ENCODE measurements at regions not wholly inside any gene's neighbourhood (a gene's known extent, or its start where the extent isn't known, plus 50 kb on each side); places are given as distances from the start of the nearest gene placed in this dataset.
"Not testable (repeated sequence)": the region's sequence is repeated elsewhere in the genome, so short reads cannot be mapped to it uniquely, and the experiment has no call there.

DNA sequence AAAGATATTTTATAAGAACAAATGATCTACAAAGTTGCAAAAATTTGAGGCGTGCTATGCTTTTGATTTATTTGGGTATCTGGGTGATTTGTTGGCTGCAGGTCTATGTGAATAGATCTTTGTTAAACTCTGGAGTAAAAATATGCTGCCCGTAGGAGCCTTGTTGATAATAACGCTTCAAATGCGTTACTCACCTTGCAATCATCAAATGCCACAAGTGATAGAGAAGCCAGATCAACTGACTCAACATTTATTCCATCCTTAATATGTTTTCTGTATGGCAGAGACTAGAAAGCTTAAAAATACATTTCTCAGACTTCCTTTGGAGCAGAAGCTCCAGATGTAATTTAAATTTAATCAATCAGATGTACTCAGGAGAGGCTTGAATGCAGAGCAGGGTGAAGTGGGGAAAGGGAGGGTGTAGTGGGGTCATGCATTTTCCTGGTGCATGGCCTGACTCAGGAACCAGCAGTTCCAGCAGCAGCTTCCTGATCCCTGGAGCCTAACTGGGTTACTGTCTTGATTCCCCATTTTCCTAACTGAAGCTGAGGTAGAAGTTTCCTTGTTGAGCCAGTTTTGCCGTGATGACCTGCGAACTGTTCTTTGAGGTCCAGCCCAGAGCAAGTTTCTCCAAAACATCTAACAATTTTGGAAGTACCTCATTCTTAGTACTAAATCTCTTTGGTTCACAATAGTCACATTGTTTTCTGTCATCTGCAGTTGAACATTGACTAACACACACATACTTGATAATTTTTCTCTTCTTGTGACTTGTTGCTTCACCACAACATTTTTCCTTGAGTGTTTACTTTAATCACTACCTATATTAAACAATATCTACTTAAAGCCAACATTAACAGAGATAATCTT, 284.7 kb upstream of the CWC22 start:
- no peak for DNase-seq (ENCODE audit: low read depth in 2 of 2)

- no peak for DNase-seq (ENCODE audit: low read depth in 2 of 2)
These were observed 284.0 kb upstream of the CWC22 start for GRCh38 chr2:180291060-180291459.

DNA sequence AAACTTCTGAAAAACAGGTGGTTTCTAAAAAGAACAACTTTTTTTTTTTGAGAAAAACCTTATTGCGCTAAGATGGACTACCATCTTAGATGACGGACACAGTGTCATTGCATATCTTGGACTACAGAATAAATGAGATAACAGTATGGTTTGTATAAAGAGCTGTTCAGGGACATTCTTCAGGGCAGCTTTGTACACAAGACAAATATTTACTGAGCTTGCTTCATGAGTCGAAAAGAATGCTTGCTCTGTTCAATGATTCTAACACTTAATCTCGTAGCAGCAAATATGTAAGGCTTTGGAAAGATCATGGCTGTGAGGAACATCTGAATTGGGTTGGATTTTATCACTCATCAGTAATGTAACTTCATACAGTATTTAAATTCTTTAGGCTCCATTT, 282.5 kb upstream of the CWC22 start:
- DNase-seq (ENCODE audit: low read depth in 2 of 2) = no peak

GRCh38 chr2:180279581-180279980, 272.5 kb upstream of the CWC22 start:
- no peak for DNase-seq (ENCODE audit: low read depth in 2 of 2)

- no peak for DNase-seq (ENCODE audit: low read depth in 2 of 2)
These were observed 269.6 kb upstream of the CWC22 start for GRCh38 chr2:180276733-180277132.

- DNase-seq (ENCODE audit: low read depth in 2 of 2) = no peak
These were observed 260.9 kb upstream of the CWC22 start for GRCh38 chr2:180268006-180268405.

DNA sequence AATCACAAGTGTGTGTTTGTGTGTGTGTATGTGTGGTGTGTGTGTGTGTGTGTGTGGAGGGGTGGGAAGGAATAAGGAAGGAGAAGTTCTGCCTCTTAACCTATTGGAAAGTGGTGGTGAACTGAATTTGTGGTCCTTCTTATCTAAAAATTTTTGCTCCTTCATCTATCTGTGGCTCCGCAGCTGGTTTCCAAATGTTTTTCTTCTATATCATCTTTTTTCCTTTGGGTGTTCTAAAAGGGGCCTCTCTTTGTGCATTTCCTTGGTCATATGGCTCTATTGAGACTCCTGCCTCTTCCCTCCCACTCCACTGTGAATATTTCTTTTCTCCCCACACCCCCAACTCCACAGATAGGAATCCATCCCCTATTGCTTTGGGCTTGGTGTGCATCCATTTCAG, 254.9 kb upstream of the CWC22 start:
- DNase-seq (ENCODE audit: low read depth in 2 of 2) = no peak

DNA sequence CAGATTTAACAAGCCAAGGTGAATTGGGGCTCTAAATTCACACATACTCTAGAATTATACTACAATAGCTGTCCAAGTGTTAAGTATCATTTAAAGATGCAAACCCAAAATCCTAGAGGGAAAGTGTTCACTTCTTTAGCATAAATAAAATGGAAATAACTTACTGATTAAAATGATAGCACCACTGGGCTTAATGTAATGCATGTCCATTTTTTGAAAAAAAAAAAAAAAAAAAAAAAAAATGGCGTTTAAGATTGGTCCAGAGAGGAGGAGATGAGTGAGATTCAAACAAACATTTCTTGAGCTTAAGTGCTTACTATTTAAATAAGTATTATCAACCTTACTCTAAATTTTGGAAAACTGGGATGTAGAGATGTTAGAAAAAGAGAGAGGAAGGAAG, 251.5 kb upstream of the CWC22 start:
- no peak for DNase-seq (ENCODE audit: low read depth in 2 of 2)

DNA sequence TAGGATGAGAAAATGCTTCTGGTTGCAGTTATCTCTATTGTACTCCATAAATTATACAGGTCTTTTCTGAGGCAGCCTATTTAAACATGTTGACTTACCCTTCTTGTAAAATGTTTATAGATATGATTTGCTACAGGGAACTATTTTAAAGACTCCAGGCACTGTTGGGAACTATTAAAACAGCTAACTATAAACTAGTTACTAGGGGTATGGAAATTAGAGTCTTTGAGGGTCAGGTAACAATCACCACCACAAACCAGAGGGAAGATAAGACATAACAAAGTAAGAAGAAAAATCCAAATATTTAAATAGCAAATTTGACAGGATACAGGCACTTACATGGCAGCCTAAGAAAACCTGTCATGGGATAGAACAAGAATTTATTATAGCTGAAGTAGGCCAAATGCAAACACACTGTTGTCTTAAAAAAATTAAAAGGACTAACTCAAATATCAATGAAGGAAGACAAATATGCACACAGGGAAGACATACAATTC, 251.0 kb upstream of the CWC22 start:
- no peak for DNase-seq (ENCODE audit: low read depth in 2 of 2)

- no peak for DNase-seq (ENCODE audit: low read depth in 2 of 2)
These were observed 250.2 kb upstream of the CWC22 start for GRCh38 chr2:180257247-180257646.

- no peak for DNase-seq (ENCODE audit: low read depth in 2 of 2)
These were observed 248.9 kb upstream of the CWC22 start for GRCh38 chr2:180255981-180256380.

DNA sequence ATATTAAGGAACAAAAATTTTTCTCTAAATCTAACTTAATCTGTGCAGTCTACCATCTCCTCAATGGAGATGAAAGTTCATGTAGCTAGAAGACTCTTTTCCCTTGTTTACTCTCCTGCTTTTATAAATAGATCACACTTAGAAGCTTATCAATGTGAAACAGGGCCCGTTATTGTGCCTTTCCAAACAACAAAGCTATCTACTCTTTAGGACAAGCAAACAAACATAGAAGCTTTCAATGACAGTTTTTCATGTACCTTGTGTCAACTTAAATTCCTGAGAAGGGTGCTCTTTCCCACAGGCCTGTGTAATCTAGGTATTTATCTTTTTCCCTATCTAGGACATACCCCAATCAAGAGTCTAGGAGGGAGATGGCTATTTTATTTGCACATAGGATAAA, 247.8 kb upstream of the CWC22 start:
- DNase-seq (ENCODE audit: low read depth in 2 of 2) = no peak

GRCh38 chr2:180247658-180248057, 240.6 kb upstream of the CWC22 start:
- DNase-seq (ENCODE audit: low read depth in 2 of 2) = no peak

GRCh38 chr2:180246268-180246667, 239.2 kb upstream of the CWC22 start:
- DNase-seq (ENCODE audit: low read depth in 2 of 2) = no peak

DNA sequence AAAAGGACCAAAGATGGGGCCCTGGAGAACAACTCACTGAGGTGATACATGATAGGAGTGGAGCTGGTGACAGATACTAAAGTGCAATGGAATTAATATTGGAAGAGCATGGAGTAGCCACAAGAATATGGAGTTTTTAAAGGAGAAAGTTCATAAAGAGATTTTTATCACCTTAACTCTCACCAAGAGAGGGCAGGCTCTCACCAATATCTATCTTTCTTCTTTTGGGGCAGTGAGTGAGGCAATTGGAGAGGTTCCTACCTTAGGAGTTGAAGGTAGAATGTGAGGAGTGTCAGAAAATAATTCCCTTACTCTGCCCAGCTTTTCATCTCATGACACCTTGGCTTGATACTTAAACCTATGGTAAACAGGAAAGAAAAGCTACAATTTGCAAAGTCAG, 233.7 kb upstream of the CWC22 start:
- no peak for DNase-seq (ENCODE audit: low read depth in 2 of 2)

- no peak for DNase-seq (ENCODE audit: low read depth in 2 of 2)
These were observed 231.6 kb upstream of the CWC22 start for GRCh38 chr2:180238729-180239128.

DNA sequence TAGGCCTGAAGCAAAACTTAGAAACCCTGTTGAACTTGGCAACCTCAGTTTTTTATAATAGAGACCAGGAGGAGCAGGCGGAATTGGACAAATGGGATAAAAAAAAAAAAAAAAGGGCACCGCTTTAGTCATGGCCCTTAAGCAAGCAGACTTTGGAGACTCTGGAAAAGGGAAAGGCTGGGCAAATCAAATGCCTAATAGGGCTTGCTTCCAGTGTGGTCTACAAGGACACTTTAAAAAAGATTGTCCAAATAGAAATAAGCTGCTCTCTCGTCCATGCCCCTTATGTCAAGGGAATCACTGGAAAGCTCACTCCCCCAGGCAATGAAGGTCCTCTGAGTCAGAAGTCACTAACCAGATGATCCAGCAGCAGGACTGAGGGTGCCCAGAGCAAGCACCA, 229.0 kb upstream of the CWC22 start:
- DNase-seq (ENCODE audit: low read depth in 2 of 2) = not testable (repeated sequence)

DNA sequence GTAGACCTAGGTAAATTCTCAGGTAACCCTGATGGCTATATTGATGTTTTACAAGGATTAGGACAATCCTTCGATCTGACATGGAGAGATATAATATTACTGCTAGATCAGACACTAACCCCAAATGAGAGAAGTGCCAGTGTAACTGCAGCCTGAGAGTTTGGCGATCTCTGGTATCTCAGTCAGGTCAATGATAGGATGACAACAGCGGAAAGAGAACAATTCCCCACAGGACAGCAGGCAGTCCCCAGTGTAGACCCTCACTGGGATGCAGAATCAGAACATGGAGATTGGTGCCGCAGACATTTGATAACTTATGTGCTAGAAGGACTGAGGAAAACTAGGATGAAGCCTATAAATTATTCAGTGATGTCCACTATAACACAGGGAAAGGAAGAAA, 228.4 kb upstream of the CWC22 start:
- not testable (repeated sequence) for DNase-seq (ENCODE audit: low read depth in 2 of 2)

- not testable (repeated sequence) for DNase-seq (ENCODE audit: low read depth in 2 of 2)
These were observed 227.9 kb upstream of the CWC22 start for GRCh38 chr2:180234991-180235390.

- DNase-seq (ENCODE audit: low read depth in 2 of 2) = no peak
These were observed 223.9 kb upstream of the CWC22 start for GRCh38 chr2:180231015-180231414.

DNA sequence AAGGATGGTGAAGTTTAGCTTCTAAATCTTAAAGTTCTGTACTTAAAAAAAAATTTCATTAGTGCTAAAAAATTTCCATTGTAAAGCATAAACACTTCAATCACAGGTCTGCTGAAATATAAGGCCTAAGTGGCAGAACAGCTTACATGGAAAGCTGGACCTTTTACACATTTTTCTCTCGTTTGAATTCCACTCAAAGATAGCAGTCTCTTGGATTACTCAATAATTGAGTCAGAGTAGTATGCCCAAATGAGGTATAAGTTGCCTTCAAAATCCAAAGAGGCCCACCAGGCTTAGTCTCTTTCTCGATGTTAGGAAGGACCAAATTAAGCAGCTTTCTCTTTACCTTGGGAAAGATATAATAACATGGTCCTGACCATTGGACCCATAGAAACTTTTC, 220.4 kb upstream of the CWC22 start:
- no peak for DNase-seq (ENCODE audit: low read depth in 2 of 2)

DNA sequence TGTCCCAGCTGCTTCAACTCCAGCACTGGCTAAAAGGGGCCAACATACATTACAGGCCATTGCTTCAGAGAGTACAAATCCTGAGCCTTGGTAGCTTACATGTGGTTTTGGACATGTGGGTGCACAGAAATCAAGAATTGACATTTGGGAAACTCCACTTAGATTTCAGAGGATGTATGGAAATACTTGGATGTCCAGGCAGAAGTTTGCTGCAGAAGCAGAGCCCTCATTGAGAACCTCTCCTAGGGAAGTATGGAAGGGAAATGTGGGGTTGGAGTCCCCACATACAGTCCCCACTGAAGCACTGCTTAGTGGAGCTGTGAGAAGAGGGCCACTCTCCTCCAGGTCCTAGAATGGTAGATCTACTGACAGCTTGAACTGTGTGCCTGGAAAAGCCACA, 218.0 kb upstream of the CWC22 start:
- DNase-seq (ENCODE audit: low read depth in 2 of 2) = no peak

DNA sequence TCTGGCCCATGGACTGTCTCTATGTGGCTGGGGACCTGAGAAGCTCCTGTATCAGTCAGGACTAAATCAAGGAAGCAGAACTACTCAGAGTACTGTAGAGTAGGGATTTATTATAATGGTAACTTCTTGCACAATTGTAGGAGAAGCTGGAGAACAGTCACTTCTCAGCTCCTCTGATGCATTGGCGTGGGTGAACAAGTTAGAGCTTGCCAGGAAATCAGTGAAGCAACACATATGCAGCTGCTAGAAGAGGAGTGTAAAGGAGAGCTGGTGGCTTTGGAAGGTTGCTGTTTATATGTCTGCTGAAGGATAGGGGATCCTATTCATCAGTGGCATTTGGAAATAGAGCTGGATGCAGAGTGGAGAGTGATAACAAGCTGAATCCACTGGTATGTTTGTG, 215.5 kb upstream of the CWC22 start:
- no peak for DNase-seq (ENCODE audit: low read depth in 2 of 2)

DNA sequence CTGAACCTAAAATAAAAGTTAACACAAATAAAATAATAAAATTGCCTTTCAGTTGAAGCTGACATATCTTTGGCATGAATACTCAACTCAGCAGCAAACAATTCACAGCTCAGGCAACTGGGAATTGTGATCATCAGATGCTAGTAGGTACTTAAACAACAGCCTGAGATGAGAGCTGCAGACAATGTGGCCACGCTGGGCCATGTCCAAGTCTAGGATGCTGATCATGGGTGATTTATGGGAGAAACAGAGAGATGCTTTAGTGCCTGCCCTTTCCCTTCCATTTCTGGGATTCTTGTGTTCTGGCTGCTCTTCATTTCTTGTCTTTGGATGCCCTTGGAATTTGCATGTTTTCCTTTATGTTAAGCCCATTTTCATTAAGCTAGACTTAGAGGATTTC, 212.4 kb upstream of the CWC22 start:
- no peak for DNase-seq (ENCODE audit: low read depth in 2 of 2)

Data from stimulated activated CD4-positive, alpha-beta T cell treated with anti-CD3 and anti-CD28 coated beads, Interleukin-1b, Interleukin-23, amount 100 ng/mL, for 1 hour (primary cell).